HG02610 (cell line): ENCODE measurements at regions not wholly inside any gene's neighbourhood (a gene's known extent, or its start where the extent isn't known, plus 50 kb on each side); places are given as distances from the start of the nearest gene placed in this dataset.

Experiments
- ATAC-seq: cut with Tn5 transposase; IDR thresholded peaks from one replicate; pipeline ENCODE4 v1.9.1; 2021; ENCODE audit warnings: mild to moderate bottlenecking, moderate library complexity; ENCODE audit not compliant: unreplicated experiment

DNA sequence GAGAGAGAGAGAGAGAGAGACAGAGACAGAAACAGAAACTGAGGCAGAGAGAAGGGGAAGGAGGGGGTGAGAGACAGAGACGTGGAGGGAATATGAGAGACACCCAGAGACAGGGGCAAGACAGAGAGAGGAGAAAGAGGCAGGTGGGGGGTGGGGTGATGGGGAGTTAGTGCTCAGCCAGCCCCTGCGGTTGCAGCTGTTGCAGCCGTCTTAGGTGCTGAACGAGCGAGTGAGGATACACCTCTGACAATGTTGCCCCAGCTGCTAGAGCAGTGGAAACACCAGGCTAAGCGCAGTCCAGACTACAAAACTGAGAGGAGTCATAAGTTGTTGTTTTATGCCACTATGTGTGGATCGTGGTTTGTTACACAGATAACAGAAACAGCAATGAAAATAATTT is 328.2 kb upstream of the SHH start:
- ATAC-seq, result no peak

DNA sequence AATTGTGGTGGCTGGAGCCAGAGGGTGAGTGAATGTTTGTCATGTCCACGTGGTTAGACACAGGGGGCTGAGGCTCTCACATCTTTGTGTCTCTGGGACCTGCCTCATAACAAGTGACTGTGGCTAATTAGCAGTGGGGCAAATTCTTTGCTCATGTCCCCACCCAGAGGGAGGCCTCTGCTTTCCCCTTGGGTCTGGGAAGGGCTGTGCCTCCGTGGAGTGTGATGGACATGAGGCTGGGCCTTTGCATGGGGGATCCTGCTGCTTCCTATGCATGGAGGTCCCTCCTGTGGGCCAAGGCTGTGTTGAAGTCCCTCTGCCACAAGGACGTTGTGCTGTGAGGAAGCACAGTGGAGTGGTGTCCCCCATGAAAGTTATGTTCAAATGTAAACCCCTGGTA is 327.4 kb upstream of the SHH start:
- ATAC-seq, result no peak

DNA sequence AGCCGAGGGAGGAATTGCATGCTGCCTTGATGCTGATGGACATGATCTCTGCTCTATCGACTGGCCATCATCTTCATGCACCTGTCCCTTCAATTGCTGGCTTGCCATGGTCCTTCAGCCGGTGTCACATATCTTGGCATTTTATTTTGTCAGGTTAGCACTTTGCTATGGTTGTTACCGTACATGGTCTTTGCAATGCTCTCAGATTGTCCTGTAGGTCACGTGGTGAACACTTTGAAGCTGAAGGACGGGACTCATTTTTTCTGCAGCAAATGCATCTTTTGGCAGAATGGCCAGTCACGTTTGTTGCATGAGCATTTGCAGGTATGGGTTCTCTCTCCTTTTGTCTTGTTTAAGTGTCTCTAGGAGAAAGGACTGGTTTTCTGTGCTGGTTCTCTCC is 326.8 kb upstream of the SHH start:
- ATAC-seq, result no peak

DNA sequence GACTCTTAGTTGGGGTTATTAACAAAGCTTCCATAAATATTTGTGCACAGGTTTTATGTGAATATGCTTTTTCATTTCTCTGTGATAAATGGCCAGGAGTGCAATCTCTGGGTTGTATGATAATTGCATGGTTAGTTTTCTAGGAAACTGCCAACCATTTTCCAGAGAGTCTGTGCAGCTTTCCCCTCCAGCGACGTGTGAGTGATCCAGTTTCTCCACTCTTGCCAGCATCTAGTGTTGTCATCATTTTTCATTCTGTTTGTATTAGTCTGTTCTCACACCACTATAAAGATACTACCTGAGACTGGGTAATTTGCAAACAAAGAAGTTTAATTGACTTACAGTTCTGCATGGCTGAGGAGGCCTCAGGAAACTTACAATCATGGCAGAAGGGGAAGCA is 319.6 kb upstream of the SHH start:
- no peak for ATAC-seq

DNA sequence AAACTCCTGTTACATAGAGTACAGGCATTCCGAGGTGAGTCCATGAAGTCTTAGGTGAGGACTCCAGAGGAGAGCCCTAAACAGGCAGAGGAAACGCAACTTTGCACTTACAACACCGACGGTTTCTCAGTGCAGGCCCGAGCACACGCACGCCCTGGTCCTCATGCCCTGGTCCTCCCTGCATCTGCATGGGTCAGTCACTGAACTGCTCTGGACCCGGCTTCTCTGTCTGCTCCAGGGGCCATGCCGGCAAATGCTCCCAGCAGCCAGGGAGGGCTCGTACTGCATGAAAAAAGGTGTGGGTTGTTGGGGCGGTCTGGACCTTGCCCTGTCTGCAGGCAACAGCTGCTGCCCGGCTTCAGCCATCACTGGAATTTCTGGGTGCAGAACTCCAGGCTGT is 317.3 kb upstream of the SHH start:
- no peak for ATAC-seq

DNA sequence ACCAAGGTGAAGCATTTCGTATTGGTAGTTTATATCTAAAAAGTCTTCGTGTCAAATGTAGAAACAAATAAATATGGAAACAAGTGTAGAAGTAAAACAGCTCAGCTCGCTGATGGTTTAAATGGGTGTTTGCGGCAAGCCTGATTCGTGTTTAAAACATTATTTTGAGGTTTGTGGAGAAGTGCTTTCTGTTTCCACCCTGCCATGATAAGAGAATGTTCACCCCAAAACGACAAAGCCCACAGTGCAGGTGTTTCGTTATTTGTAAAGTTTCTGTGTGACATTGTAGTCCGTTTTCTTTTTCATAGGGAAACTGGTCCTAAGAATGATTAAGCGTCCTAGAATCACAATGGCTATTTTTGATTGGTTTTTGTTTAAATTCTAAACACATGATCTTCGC is 316.2 kb upstream of the SHH start:
- ATAC-seq, result no peak

DNA sequence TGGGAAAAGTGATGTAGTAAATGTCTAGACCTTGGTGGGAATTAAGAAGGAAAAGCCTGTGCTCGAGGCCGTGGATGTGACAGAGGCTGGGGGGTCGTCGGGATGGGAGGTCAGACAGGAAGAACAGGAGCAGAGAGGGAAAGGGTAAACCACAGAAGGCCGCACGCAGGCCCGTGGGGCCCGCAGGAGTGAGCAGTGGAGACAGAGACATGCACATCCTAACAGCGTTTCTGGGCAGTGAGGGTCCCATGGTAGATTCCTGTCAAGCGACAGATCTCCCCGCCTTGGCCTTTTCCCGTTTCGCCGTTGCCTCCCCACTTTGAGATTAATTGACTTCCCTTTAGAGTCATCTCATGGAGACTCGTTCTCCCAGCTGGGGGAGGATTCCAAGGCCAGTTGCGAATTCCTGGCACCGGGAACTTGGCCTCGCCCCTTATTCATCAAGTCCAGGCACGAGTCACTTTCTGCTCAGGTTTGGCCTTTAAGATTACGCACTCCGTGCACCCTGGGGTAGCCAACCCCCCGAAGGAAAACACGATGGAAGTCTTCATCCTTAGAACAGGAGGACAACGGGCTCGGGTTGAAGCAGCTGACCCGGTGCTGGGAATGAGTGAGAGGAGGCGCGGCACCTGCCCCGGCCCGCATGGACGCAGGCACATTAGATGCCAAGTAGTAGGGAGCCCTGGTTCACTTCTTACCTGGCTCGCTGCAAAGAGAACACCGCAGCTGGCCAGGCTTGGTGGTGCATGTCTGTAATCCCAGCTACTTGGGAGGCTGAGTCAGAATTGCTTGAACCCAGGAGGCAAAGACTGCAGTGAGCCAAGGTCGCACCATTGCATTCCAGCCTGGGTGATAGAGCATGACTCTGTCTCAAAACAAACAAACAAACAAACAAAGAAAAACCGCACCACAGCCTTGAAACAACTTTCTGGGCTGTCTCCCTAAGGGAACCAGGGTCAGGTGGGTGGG is 315.2 kb upstream of the SHH start:
- ATAC-seq, result no peak

DNA sequence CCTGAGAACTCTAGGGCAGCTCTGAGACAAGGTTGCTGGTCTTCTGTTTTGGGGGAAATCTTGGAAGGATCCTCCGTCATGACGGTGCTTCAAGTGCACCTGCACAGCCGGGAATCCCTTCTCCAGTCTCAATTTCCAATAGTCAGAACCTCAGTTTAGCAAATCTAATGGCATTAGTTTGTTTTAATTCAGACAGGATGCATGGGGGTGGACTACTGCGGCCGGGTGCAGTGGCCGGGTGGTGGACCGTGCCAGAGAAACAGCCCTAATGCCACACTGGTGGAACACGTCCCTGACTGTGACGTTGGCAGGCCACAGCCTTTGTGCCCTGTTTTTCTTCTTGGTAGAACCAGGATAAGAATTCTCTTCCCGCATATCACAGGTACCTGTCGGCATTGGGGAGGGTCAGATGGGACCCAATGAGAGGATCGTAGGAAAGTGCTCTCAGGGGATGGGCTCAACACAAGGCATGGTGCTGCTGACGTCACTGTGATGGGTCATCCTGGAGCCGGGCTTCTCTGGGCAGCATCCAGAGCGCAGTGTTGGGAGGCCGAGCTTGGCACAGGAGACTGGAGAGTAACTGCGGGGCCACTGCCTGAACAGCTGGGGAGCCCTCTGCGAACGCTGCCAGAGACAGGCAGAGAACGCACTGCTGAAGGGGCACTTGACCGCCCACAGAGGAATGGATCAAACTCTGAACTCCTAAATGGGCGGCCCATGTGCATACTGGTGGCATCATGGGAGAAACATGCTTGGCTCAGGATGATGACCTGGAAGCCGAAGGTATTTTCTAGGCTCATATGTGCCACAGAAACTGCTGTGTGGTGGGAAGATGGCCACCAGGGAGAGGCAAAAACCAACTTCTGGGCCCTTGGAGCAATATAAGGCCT is 313.8 kb upstream of the SHH start:
- ATAC-seq, result no peak

DNA sequence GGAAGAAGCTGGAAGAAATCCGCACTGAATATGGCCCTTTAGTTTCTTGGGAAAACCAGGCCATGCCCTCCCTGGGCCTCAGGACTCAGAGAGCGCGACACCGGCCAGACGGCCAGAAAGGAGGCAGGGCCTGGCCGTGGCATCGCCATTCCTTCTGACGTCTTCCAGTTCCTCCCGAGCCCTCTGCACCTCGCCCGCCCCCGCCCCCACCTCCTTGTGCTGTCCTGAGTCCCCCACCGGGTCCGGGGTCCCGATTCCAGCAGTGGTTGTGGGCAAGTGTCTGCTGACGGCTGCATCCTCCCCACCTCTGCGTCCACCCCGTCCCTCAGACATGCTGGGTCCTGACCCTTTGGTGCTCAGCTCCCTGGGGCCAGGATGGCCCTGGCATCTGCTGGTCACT is 312.1 kb upstream of the SHH start:
- no peak for ATAC-seq

DNA sequence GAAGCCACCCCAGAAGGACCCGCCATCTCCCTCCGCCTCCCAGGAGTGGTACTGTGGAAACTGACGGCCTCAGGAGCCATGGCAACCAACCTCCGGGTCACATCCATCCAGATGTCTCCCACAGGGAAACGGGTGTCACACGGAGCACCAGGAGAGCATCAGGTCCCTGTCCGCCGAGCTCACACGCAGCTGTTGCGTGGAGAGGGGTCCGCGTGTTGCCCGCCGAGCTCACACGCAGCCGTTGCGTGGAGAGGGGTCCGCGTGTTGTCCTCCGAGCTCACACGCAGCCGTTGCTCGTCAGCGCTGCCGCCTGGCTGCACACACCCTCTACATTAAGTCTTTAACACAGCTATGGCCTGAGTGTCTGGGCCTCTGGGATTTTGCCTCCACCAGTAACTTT is 311.1 kb upstream of the SHH start:
- no peak for ATAC-seq

DNA sequence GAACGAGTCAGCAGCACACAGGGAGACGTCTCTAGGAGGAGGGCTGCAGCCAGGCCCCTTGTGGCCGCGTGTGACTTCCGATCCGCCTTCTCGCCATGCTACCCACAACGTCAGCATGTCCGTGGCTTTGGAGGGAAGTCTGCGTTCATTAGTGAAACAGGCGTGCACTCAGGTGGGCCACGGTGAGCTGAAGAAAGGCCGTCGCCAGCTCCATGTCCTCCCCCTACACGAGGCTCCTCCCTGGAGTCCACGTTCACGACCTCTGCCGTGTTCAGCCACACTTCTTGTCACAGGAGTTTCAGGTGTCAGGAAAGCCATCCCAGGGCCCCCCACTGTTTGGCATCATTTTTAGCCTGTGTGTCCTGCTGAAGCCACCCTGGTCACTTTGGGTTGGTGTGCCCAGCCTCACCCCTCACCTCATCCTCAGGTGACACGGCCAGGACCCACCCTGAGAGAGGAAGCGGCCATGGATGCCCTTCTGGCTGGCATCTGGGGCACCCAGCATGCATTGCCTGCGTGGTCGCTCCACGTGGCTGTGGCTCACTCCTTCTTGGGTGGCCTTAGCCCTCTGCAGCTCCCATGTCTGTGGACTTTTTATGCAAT is 310.6 kb upstream of the SHH start:
- ATAC-seq, result no peak

DNA sequence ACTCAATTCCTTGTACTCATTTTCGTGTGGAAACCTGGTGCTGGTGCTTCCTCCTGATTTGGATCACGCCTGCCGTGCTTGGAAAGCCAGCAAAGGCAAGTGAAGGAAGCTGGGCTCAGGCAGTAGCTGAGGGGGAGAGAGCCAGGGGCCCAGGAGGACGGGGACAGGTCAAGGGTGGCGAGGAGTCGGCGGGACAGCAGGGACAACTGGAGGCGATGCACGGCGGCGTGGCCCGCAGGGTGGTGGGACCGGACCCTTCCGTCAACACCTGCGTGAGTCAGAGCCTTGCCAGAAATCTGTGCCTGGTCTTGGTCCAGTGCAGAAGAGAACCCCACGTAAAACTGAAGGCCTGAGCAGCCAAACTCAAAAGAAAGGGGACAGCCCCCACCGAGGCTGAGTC is 309.7 kb upstream of the SHH start:
- no peak for ATAC-seq

DNA sequence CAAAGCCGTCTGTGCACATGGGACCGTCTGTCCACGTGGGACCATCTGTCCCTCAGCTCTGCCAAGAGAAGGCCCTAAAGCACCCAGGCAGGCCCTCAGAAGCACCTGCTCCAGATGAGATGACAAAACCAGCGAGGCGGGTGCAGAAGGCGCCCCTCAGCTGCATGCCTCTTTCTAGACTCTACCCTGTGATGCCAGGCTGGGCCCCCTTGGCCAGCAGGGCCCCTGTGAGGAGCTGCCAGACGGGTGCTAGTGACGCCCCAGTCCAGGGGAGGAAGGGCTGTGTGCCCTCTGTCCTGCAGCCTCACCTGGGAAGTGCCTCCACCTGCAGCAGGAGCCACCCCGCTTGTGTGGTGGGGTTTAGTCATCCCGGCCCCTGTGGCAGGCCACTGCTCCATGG is 309.2 kb upstream of the SHH start:
- ATAC-seq, result no peak

DNA sequence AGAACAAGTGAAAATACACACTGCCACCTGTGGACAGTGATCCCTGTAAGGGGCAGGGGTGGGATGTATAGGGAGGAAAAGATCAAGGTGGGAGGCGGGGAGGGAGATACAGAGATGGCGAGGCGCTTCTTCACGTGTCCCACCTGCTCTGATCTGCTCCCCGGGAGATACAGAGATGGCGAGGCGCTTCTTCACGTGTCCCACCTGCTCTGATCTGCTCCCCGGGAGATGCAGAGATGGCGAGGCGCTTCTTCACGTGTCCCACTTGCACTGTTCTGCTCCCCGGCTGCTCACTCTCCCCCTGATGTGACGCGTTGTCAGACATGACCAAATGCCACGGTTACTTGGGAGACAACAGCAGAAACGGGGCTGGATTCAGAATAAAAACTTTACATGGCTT is 308.3 kb upstream of the SHH start:
- ATAC-seq, result no peak

DNA sequence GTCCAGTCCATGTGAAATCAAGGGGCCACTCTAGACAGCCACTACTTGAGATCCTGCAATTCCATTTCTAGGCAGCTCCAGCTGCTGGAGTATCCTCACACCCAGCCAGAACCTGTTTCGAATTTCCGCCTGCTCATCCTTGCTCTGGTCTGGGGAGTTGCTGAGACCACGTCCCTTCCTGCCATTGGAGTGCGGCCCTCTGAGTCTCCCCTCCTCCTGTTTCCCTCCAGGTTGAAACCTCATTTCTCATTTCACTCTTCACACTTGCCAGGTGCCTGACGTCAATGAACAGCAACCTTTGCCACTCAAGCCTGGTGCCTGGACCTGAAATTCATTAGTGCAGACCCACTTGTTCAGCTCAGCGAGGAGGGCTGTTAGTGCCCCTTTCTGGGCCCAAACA is 307.5 kb upstream of the SHH start:
- ATAC-seq, result no peak

DNA sequence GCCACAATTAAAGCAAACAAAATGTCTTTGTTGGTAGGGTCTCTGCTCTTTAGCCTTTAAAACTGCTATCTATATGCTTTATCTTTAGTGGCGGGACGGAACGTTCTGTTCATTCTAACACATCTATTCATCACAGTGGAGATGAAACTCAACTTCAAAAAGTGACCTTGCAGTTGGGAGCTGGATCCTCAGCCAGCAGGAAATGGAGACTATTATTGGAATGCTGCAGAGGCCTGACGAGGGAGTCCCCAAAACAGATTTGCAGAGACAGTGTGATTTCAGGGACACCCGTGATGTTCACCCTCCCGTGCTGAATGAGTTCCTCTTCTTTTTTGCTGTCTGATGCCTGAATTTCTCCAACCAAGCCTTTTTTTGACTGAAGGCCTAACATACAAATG is 306.0 kb upstream of the SHH start:
- ATAC-seq, result no peak

DNA sequence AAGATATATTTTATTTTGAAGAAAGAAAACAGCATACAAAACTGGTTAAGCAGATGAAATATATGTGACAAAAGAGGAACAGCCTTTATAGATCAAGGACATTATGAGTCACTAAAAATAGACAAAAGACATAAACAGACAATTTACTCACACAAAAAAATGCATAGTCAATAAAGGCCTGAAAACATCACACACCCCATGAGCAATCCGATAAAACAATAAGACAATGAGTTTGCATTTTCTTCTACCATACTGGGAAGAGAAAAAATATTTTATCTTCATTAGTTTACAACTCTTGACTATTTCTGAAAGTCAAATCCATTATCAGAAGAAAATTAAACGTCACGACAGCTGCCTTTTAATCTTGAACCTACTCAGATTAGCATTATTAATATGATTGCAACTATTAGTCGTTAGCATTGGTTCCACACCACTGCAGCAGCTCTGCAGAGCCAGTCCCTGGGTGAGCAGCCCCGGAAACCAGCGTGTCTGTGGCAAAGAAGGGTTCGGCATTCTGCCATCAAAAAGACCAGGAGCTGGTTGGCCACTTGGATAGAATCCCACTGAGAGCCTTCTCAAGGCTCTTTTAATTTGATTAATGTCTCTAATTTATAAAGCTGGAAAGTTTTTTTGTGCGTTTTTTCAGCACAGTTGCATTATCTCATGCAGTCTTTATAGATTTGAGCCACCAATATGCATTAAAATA is 305.4 kb upstream of the SHH start:
- ATAC-seq, result no peak

DNA sequence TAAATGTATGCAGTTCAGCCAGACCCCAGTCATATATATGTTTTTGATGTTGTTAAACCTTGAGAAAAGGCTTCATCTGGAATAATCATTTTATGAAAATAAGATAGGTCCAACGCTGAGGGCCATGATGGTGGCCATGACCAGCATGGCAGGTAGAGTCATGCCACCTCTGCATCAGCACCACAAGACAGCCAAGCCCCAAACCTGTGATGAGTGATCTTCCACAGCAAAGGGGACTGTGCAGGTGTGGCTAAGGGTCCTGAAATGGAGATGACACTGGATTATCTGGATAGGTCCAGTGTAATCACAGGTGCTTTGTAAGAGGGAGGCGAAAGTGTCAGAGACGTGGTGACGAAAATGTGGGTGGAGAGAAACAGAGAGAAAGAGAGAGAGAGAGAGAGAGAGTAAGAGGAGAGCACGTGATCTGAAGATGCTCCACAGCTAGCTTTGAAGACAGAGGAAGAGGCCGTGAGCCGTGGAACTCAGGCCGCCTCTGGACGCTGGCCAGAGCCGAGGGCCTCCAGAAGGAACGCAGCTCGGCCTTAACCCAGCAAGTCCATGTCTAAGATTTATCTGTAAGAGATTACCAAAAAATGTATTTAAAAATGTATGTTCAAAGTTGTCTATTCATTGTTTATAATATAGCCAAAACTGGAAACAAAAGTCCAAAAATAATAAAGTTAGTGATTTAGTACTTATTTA is 304.4 kb upstream of the SHH start:
- ATAC-seq, result no peak

DNA sequence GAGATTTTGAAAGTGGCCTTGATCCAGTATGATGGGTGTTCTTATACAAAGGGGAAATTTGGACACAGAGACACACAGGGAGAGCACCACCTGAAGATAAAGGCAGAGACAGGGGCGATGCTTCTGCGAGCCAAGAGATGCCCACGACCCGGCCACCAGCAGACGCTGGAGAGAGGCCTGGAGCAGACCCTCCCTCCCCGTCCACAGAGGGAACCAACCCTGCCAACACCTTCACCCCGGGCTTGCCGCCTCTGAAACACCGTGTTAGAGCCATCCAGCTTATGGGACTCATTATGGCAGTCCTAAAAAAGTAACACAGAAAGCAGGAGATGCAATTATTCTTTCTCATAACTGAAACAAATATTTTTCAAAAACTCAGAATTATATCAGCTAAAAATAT is 303.3 kb upstream of the SHH start:
- ATAC-seq, result no peak

DNA sequence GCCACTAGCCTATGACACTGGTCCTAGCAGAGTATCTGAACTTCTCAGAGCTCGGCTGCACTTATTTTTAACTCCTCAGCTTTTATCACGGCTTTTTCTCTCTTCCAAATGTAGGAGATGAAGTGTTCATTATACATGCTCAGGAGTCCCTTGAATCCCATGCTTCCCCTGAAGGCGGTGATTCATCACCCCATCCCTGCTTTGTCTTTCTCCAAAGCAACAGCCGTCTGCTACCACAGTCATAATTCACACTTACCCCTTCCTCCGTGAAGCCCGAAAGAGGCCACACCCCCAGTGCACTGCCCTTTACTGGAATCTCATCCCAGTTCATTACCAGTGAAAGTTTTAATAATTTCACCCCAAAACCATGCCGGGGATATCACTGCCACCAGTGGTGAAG is 301.5 kb upstream of the SHH start:
- ATAC-seq, result no peak
